ENCODE measurements at regions not wholly inside any gene's neighbourhood (a gene's known extent, or its start where the extent isn't known, plus 50 kb on each side); places are given as distances from the start of the nearest gene placed in this dataset.

GRCh38 chrX:76977452-76977851 is 469.7 kb upstream of the FGF16 start:
- H2BK5ac ChIP-seq (ENCODE audit: insufficient read length, low read length) = no peak overlapping the region
- no peaks in the 10 kb centered on the region for H3K79me2 ChIP-seq (ENCODE audit: insufficient read depth, low read length)
- H3K14ac ChIP-seq (ENCODE audit: insufficient read depth, low read length) = no peak overlapping the region
- no peak overlapping the region for H2AK5ac ChIP-seq (ENCODE audit: insufficient read length, low read length)
- no peaks in the 10 kb centered on the region for H3K27me3 ChIP-seq (ENCODE audit: insufficient read depth, low read length)
- no peak for DNase-seq
- H3K4me1 ChIP-seq (ENCODE audit: insufficient read depth, low read length) = no peaks in the 10 kb centered on the region
- no peak overlapping the region for H3K4ac ChIP-seq (ENCODE audit: low read depth, low read length)
- no peak overlapping the region for H4K91ac ChIP-seq (ENCODE audit: insufficient read length, low read depth, low read length)
- H4K20me1 ChIP-seq (ENCODE audit: control insufficient read depth, insufficient read depth, insufficient read length) = no peaks in the 10 kb centered on the region
- H3K9ac ChIP-seq (ENCODE audit: extremely low read depth, insufficient read length, low read length) = no peak overlapping the region
- H4K5ac ChIP-seq (ENCODE audit: insufficient read length, low read depth, low read length) = no peak overlapping the region
- Mint-ChIP-seq H3K4me1 (no peaks in the 10 kb centered on the region), H3K36me3 (ENCODE audit: insufficient read depth in 1 of 3, low read depth in 3 of 3) (peaks cover 11 to 22% (median 14%) of the 10 kb centered on the region in 3 experiments), H3K27me3 (ENCODE audit: low read depth) (no peaks in the 10 kb centered on the region), H3K9me3 (peaks cover 72 to 94% of the 10 kb centered on the region in 2 experiments), H3K27ac (no peak overlapping the region), H3K4me3 (no peak overlapping the region)
- H4K8ac ChIP-seq (replicated peaks; ENCODE audit: insufficient read length, low read depth, low read length) = no peak overlapping the region
- no peaks in the 10 kb centered on the region for H3K79me1 ChIP-seq (ENCODE audit: insufficient read depth, low read depth, low read length, poor library complexity, severe bottlenecking)
- no peak overlapping the region for H2BK12ac ChIP-seq (ENCODE audit: insufficient read length, low read depth, low read length)
- no CpG with 5 or more reads among the region's 2 CpGs for WGBS (ENCODE audit: extremely low coverage, insufficient read length, low lambda C conversion rate)
- H3K9me3 ChIP-seq (ENCODE audit: control insufficient read depth, low read depth, low read length) = peaks cover 44% of the 10 kb centered on the region
- no peak overlapping the region for H3T11ph ChIP-seq (ENCODE audit: low read length)
- H2AFZ ChIP-seq (ENCODE audit: low read length) = no peak overlapping the region
- H2BK120ac ChIP-seq (ENCODE audit: low read depth, low read length, poor library complexity, severe bottlenecking) = no peak overlapping the region
- no peak overlapping the region for H3K18ac ChIP-seq (ENCODE audit: insufficient read length, low read depth, low read length)
- TF ChIP-seq, protein P1, sequence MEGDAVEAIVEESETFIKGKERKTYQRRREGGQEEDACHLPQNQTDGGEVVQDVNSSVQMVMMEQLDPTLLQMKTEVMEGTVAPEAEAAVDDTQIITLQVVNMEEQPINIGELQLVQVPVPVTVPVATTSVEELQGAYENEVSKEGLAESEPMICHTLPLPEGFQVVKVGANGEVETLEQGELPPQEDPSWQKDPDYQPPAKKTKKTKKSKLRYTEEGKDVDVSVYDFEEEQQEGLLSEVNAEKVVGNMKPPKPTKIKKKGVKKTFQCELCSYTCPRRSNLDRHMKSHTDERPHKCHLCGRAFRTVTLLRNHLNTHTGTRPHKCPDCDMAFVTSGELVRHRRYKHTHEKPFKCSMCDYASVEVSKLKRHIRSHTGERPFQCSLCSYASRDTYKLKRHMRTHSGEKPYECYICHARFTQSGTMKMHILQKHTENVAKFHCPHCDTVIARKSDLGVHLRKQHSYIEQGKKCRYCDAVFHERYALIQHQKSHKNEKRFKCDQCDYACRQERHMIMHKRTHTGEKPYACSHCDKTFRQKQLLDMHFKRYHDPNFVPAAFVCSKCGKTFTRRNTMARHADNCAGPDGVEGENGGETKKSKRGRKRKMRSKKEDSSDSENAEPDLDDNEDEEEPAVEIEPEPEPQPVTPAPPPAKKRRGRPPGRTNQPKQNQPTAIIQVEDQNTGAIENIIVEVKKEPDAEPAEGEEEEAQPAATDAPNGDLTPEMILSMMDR (conservative IDR thresholded peaks at IDR 0.05) = no peak
- no peak overlapping the region for H3K56ac ChIP-seq (ENCODE audit: insufficient read length, low read depth, low read length)
- no peak overlapping the region for H2BK15ac ChIP-seq (ENCODE audit: low read depth, low read length)
- H3K23ac ChIP-seq (ENCODE audit: insufficient read length, low read depth, low read length) = no peak overlapping the region
- no peaks in the 10 kb centered on the region for H3K23me2 ChIP-seq (ENCODE audit: insufficient read length, low read depth, low read length, poor library complexity, severe bottlenecking)
- no peak overlapping the region for H2BK20ac ChIP-seq (ENCODE audit: low read depth, low read length, poor library complexity, severe bottlenecking)
- H3K27ac ChIP-seq (ENCODE audit: insufficient read length, low read depth, low read length) = no peak overlapping the region
- H3K4me2 ChIP-seq (ENCODE audit: insufficient read depth, insufficient read length, low read length) = no peak overlapping the region

Measured in H9 (cell line).